B cell (primary cell): ENCODE measurements at regions not wholly inside any gene's neighbourhood (a gene's known extent, or its start where the extent isn't known, plus 50 kb on each side); places are given as distances from the start of the nearest gene placed in this dataset.

Experiments used
- ATAC-seq: fragments of 200-7000 bp; cut with Tn5 transposase; one replicate; pipeline ENCODE4 v1.10.0; 2021; ENCODE audit warnings: low read depth, mild to moderate bottlenecking, moderate number of reproducible peaks, moderate library complexity
- CTCF ChIA-PET: fragments of 350-600 bp; sonication (Branson Sonifier 250); formaldehyde crosslinking; loops from one replicate; lab custom pipeline; 2021; ENCODE audit warnings: antibody characterized with exemption, inconsistent platforms; lab: Charles Lee
- POLR2A ChIA-PET: fragments of 350-600 bp; sonication (Branson Sonifier 250); formaldehyde crosslinking; loops from one replicate; lab custom pipeline; 2021; ENCODE audit warnings: antibody characterized with exemption; lab: Charles Lee
- DNase-seq: peaks from one replicate; pipeline ENCODE4 v3.0.0; 2013
- H2AFZ ChIP-seq: 2 replicates; pipeline ENCODE4 v1.6.1; 2012; ENCODE audit warnings: mild to moderate bottlenecking, low read depth, low read length; ENCODE audit not compliant: insufficient read depth, poor library complexity, severe bottlenecking
- H3K27ac ChIP-seq, 2 donors: 1 replicate in 1 of 2; 2 replicates in 1 of 2; pipeline ENCODE4 v1.5.1; 2012 to 2013; ENCODE audit warnings: low read length in 2 of 2, mild to moderate bottlenecking in 2 of 2, moderate library complexity in 1 of 2
- H3K27me3 ChIP-seq, 4 experiments: fragments of 200-600 bp in 1 of 4; sonication (generic) in 1 of 4; replicated peaks in 1 of 4; 1 replicate in 2 of 4; 2 replicates in 2 of 4; pipeline versions ENCODE4 v1.6.1 to v1.7.0; 2013 to 2016; ENCODE audit warnings: low read length in 3 of 4, mild to moderate bottlenecking in 2 of 4, mixed read lengths in 1 of 4, moderate library complexity in 1 of 4; ENCODE audit not compliant: insufficient read depth in 4 of 4, control insufficient read depth in 3 of 4; ENCODE audit errors: control extremely low read depth in 1 of 4
- H3K36me3 ChIP-seq, 2 experiments: replicated peaks in 1 of 2; 1 replicate in 1 of 2; 2 replicates in 1 of 2; pipeline versions ENCODE4 v1.6.1 to v1.7.1; 2013; ENCODE audit warnings: low read length in 1 of 2; ENCODE audit not compliant: insufficient read depth in 2 of 2, control insufficient read depth in 1 of 2; ENCODE audit errors: control extremely low read depth in 1 of 2, extremely low read depth in 1 of 2
- H3K4me1 ChIP-seq, 2 donors: fragments of 200-600 bp in 1 of 2; sonication (generic) in 1 of 2; 1 replicate in 1 of 2; 2 replicates in 1 of 2; pipeline versions ENCODE4 v1.5.1 to v1.6.1; 2013 to 2017; ENCODE audit warnings: low read length in 2 of 2; ENCODE audit not compliant: control insufficient read depth in 2 of 2, insufficient read depth in 2 of 2
- H3K4me2 ChIP-seq: replicated peaks from 2 replicates; pipeline ENCODE3; 2012; ENCODE audit warnings: mild to moderate bottlenecking, low read depth, low read length; ENCODE audit not compliant: poor library complexity, severe bottlenecking
- H3K4me3 ChIP-seq, 5 experiments: fragments of 200-600 bp in 1 of 5; sonication (generic) in 1 of 5; 1 replicate in 3 of 5; 2 replicates in 2 of 5; pipeline versions ENCODE4 v1.5.1 to v1.7.0; 2011 to 2016; ENCODE audit warnings: low read length in 4 of 5, mild to moderate bottlenecking in 4 of 5, low read depth in 2 of 5, control low read depth in 1 of 5, moderate library complexity in 1 of 5; ENCODE audit not compliant: insufficient read depth in 1 of 5; ENCODE audit errors: control extremely low read depth in 1 of 5, extremely low read depth in 1 of 5
- H3K79me2 ChIP-seq: fragments of 200-600 bp; sonication (generic); one replicate; pipeline ENCODE4 v1.6.0; 2016; ENCODE audit warnings: low read length; ENCODE audit not compliant: control insufficient read depth, insufficient read depth
- H3K9ac ChIP-seq: fragments of 200-600 bp; sonication (generic); 2 replicates; pipeline ENCODE4 v1.6.1; 2017; ENCODE audit warnings: mild to moderate bottlenecking, low read length, moderate library complexity
- H3K9me3 ChIP-seq, 3 donors: one replicate each; pipeline versions ENCODE4 v1.6.1 to v1.7.1; 2013; ENCODE audit warnings: low read length in 2 of 3; ENCODE audit not compliant: control insufficient read depth in 2 of 3, insufficient read depth in 1 of 3; ENCODE audit errors: control extremely low read depth in 1 of 3
- H4K20me1 ChIP-seq: 2 replicates; pipeline ENCODE4 v1.6.0; 2012; ENCODE audit warnings: mild to moderate bottlenecking, low read length; ENCODE audit not compliant: insufficient read depth, control insufficient read depth, poor library complexity, severe bottlenecking
- H3K27ac Mint-ChIP-seq: one replicate; pipeline ENCODE4 v1.8.0; 2021; ENCODE audit warnings: mixed read lengths
- H3K27me3 Mint-ChIP-seq: one replicate; pipeline ENCODE4 v1.8.0; 2021; ENCODE audit warnings: mixed read lengths
- H3K4me1 Mint-ChIP-seq: one replicate; pipeline ENCODE4 v1.8.0; 2021; ENCODE audit warnings: mixed read lengths
- H3K4me3 Mint-ChIP-seq: one replicate; pipeline ENCODE4 v1.8.0; 2021; ENCODE audit warnings: mixed read lengths
- H3K9me3 Mint-ChIP-seq: one replicate; pipeline ENCODE4 v1.8.0; 2022; ENCODE audit warnings: mixed read lengths; ENCODE audit not compliant: insufficient read depth
- CTCF ChIP-seq: fragments of 200-600 bp; IDR thresholded peaks from one replicate; pipeline ENCODE4 v1.8.0; 2022; ENCODE audit warnings: antibody characterized with exemption, mild to moderate bottlenecking
- EZH2 ChIP-seq: IDR thresholded peaks from 2 replicates; pipeline ENCODE4 v1.6.1; 2012; ENCODE audit warnings: borderline replicate concordance, low read depth, mild to moderate bottlenecking, moderate library complexity, low read length; ENCODE audit not compliant: insufficient read depth, poor library complexity, severe bottlenecking
- WGBS: methylation state at CpG from one replicate; pipeline ENCODE4 v1.1.5; 2013; ENCODE audit warnings: missing lambda C conversion rate; ENCODE audit not compliant: insufficient coverage; 5-methylcytosine and 5-hydroxymethylcytosine counted together
- intact Hi-C: fragments of 100-400 bp; cut with micrococcal nuclease; formaldehyde crosslinking; loops from one replicate; pipeline ENCODE4 v1.10.0; 2022

GRCh38 chr16:51821527-51821926 lies 670.5 kb upstream of the SALL1 start:
- H3K9me3 ChIP-seq = no peaks in the 10 kb centered on the region
- H3K4me2 ChIP-seq = no peak overlapping the region
- H3K27me3 Mint-ChIP-seq = no peaks in the 10 kb centered on the region
- H3K9me3 Mint-ChIP-seq = no peaks in the 10 kb centered on the region
- H3K27me3 ChIP-seq = no peaks in the 10 kb centered on the region
- intact Hi-C loops = no loop called here
- H3K79me2 ChIP-seq = no peaks in the 10 kb centered on the region
- WGBS = 100% methylated on average over 1 of the region's 1 CpG
- ATAC-seq = no peak
- no peaks in the 10 kb centered on the region for H3K4me1 ChIP-seq
- no peak overlapping the region for H3K27ac Mint-ChIP-seq
- ChIA-PET CTCF (interaction anchor here (0.9 kb wide), 1 partner anchor 12 kb away, joined by 3 read pairs; no protein-coding TSS in a partner anchor), POLR2A (no interaction called here)
- no peaks in the 10 kb centered on the region for H4K20me1 ChIP-seq
- no peak for TF ChIP-seq EZH2
- no peak for TF ChIP-seq CTCF
- no peak overlapping the region for H3K9ac ChIP-seq
- H3K27ac ChIP-seq = no peak overlapping the region
- no peak overlapping the region for H3K4me3 ChIP-seq
- no peak overlapping the region for H3K4me3 Mint-ChIP-seq
- H3K36me3 ChIP-seq = no peaks in the 10 kb centered on the region
- no peak for DNase-seq
- H2AFZ ChIP-seq = no peak overlapping the region
- H3K4me1 Mint-ChIP-seq = no peaks in the 10 kb centered on the region

GRCh38 chr16:51820176-51820575 lies 669.1 kb upstream of the SALL1 start:
- Mint-ChIP-seq H3K9me3 (no peaks in the 10 kb centered on the region), H3K27ac (no peak overlapping the region), H3K4me3 (no peak overlapping the region), H3K27me3 (no peaks in the 10 kb centered on the region), H3K4me1 (no peaks in the 10 kb centered on the region)
- Histone ChIP-seq H4K20me1 (no peaks in the 10 kb centered on the region), H3K4me3 (no peak overlapping the region), H3K4me2 (no peak overlapping the region), H2AFZ (no peak overlapping the region), H3K4me1 (no peaks in the 10 kb centered on the region), H3K36me3 (no peaks in the 10 kb centered on the region), H3K9me3 (no peaks in the 10 kb centered on the region), H3K27ac (no peak overlapping the region), H3K9ac (no peak overlapping the region), H3K79me2 (no peaks in the 10 kb centered on the region), H3K27me3 (no peaks in the 10 kb centered on the region)
- ChIA-PET CTCF (interaction anchor here (0.7 kb wide), 1 partner anchor 13 kb away, joined by 5 read pairs; no protein-coding TSS in a partner anchor), POLR2A (no interaction called here)
- DNase-seq = no peak
- 60% methylated on average over 1 of the region's 4 CpGs for WGBS
- intact Hi-C loops = no loop called here
- TF ChIP-seq EZH2 (no peak), CTCF (no peak)
- no peak for ATAC-seq
